ENCODE measurements at regions not wholly inside any gene's neighbourhood (a gene's known extent, or its start where the extent isn't known, plus 50 kb on each side); places are given as distances from the start of the nearest gene placed in this dataset.
"Not testable (repeated sequence)": the region's sequence is repeated elsewhere in the genome, so short reads cannot be mapped to it uniquely, and the experiment has no call there.

GRCh38 chr6:85961746-85962145 lies 319.1 kb upstream of the SYNCRIP start:
- peak overlapping the region in 1 of 6 donors; percentile 15 for H3K27ac Mint-ChIP-seq
- no peak for ATAC-seq (ENCODE audit: low read depth in 2 of 2)
- H3K9me3 Mint-ChIP-seq, result peaks cover 0 to 9% (median 6%) of the 10 kb centered on the region in 7 donors
- no peak for DNase-seq
- H3K4me1 Mint-ChIP-seq, result no peaks in the 10 kb centered on the region
- no peaks in the 10 kb centered on the region for H3K27me3 Mint-ChIP-seq
- no peak overlapping the region for H3K4me3 Mint-ChIP-seq
- no peaks in the 10 kb centered on the region for H3K36me3 Mint-ChIP-seq

GRCh38 chr6:85961125-85961524 lies 318.4 kb upstream of the SYNCRIP start:
- DNase-seq (no peak), ATAC-seq (ENCODE audit: low read depth in 2 of 2) (no peak)
- H3K36me3 Mint-ChIP-seq, result no peaks in the 10 kb centered on the region
- no peak overlapping the region for H3K4me3 Mint-ChIP-seq
- no peaks in the 10 kb centered on the region for H3K4me1 Mint-ChIP-seq
- peaks cover 0 to 9% (median 6%) of the 10 kb centered on the region in 7 donors for H3K9me3 Mint-ChIP-seq
- no peak overlapping the region for H3K27ac Mint-ChIP-seq
- H3K27me3 Mint-ChIP-seq, result no peaks in the 10 kb centered on the region

GRCh38 chr6:85948481-85948880 lies 305.8 kb upstream of the SYNCRIP start:
- Mint-ChIP-seq H3K27me3 (no peaks in the 10 kb centered on the region), H3K9me3 (peaks cover 9 to 21% (median 18%) of the 10 kb centered on the region in 7 donors), H3K36me3 (no peaks in the 10 kb centered on the region), H3K4me1 (no peaks in the 10 kb centered on the region), H3K27ac (no peak overlapping the region), H3K4me3 (no peak overlapping the region)
- DNase-seq (no peak), ATAC-seq (ENCODE audit: low read depth in 2 of 2) (no peak)

- Mint-ChIP-seq H3K36me3 (no peaks in the 10 kb centered on the region), H3K27me3 (no peaks in the 10 kb centered on the region), H3K9me3 (peaks cover 4 to 13% (median 5%) of the 10 kb centered on the region in 7 donors), H3K27ac (no peak overlapping the region), H3K4me1 (no peaks in the 10 kb centered on the region), H3K4me3 (no peak overlapping the region)
- no peak for DNase-seq
- ATAC-seq (ENCODE audit: low read depth in 2 of 2), result no peak
These were observed 302.9 kb upstream of the SYNCRIP start for GRCh38 chr6:85945459-85946185.

GRCh38 chr6:85944776-85945175 lies 302.1 kb upstream of the SYNCRIP start:
- Mint-ChIP-seq H3K9me3 (peaks cover 0 to 6% (median 3%) of the 10 kb centered on the region in 7 donors), H3K4me1 (no peaks in the 10 kb centered on the region), H3K36me3 (no peaks in the 10 kb centered on the region), H3K4me3 (no peak overlapping the region), H3K27ac (no peak overlapping the region), H3K27me3 (no peaks in the 10 kb centered on the region)
- ATAC-seq (ENCODE audit: low read depth in 2 of 2) (no peak), DNase-seq (no peak)

- no peak for ATAC-seq (ENCODE audit: low read depth in 2 of 2)
- DNase-seq, result no peak
- Mint-ChIP-seq H3K4me1 (no peaks in the 10 kb centered on the region), H3K36me3 (no peaks in the 10 kb centered on the region), H3K9me3 (peaks cover 0 to 10% (median 2%) of the 10 kb centered on the region in 7 donors), H3K27ac (no peak overlapping the region), H3K27me3 (no peaks in the 10 kb centered on the region), H3K4me3 (no peak overlapping the region)
These were observed 300.2 kb upstream of the SYNCRIP start for GRCh38 chr6:85942844-85943243.

- ATAC-seq (ENCODE audit: low read depth in 2 of 2) (no peak), DNase-seq (no peak)
- Mint-ChIP-seq H3K36me3 (no peaks in the 10 kb centered on the region), H3K27ac (no peak overlapping the region), H3K4me1 (no peaks in the 10 kb centered on the region), H3K9me3 (peaks cover 3 to 29% (median 12%) of the 10 kb centered on the region in 7 donors), H3K27me3 (no peaks in the 10 kb centered on the region), H3K4me3 (no peak overlapping the region)
These were observed 294.2 kb upstream of the SYNCRIP start for GRCh38 chr6:85936916-85937315.

- no peak for ATAC-seq (ENCODE audit: low read depth in 2 of 2)
- Mint-ChIP-seq H3K4me3 (no peak overlapping the region), H3K27ac (no peak overlapping the region), H3K9me3 (peaks cover 0 to 4% (median 1%) of the 10 kb centered on the region in 7 donors), H3K36me3 (no peaks in the 10 kb centered on the region), H3K27me3 (peaks cover 0 to 6% (median 3%) of the 10 kb centered on the region in 3 donors), H3K4me1 (no peaks in the 10 kb centered on the region)
- DNase-seq, result no peak
These were observed 280.3 kb upstream of the SYNCRIP start for GRCh38 chr6:85923013-85923430.

- Mint-ChIP-seq H3K4me3 (no peak overlapping the region), H3K27me3 (peaks cover 0 to 6% (median 0%) of the 10 kb centered on the region in 3 donors), H3K4me1 (no peaks in the 10 kb centered on the region), H3K27ac (no peak overlapping the region), H3K9me3 (peaks cover 0 to 3% (median 0%) of the 10 kb centered on the region in 7 donors), H3K36me3 (no peaks in the 10 kb centered on the region)
- ATAC-seq (ENCODE audit: low read depth in 2 of 2) (no peak), DNase-seq (no peak)
These were observed 278.1 kb upstream of the SYNCRIP start for GRCh38 chr6:85920782-85921181.

- ATAC-seq (ENCODE audit: low read depth in 2 of 2) (no peak), DNase-seq (no peak)
- Mint-ChIP-seq H3K27me3 (peaks cover 0 to 6% (median 0%) of the 10 kb centered on the region in 3 donors), H3K27ac (no peak overlapping the region), H3K4me3 (no peak overlapping the region), H3K36me3 (no peaks in the 10 kb centered on the region), H3K9me3 (peaks cover 0 to 2% (median 0%) of the 10 kb centered on the region in 7 donors), H3K4me1 (no peaks in the 10 kb centered on the region)
These were observed 274.8 kb upstream of the SYNCRIP start for GRCh38 chr6:85917522-85917921.

- H3K36me3 Mint-ChIP-seq, result no peaks in the 10 kb centered on the region
- no peak overlapping the region for H3K4me3 Mint-ChIP-seq
- no peaks in the 10 kb centered on the region for H3K4me1 Mint-ChIP-seq
- H3K27me3 Mint-ChIP-seq, result no peaks in the 10 kb centered on the region
- no peak overlapping the region for H3K27ac Mint-ChIP-seq
- DNase-seq, result no peak
- peaks cover 0 to 7% (median 3%) of the 10 kb centered on the region in 7 donors for H3K9me3 Mint-ChIP-seq
- no peak for ATAC-seq (ENCODE audit: low read depth in 2 of 2)
These were observed 270.3 kb upstream of the SYNCRIP start for GRCh38 chr6:85913001-85913400.

- no peak for DNase-seq
- ATAC-seq (ENCODE audit: low read depth in 2 of 2), result no peak
- no peak overlapping the region for H3K4me3 Mint-ChIP-seq
- H3K27me3 Mint-ChIP-seq, result no peaks in the 10 kb centered on the region
- no peak overlapping the region for H3K27ac Mint-ChIP-seq
- H3K9me3 Mint-ChIP-seq, result peaks cover 0 to 9% (median 5%) of the 10 kb centered on the region in 7 donors
- H3K36me3 Mint-ChIP-seq, result peaks cover 0 to 1% of the 10 kb centered on the region in 2 donors
- H3K4me1 Mint-ChIP-seq, result no peaks in the 10 kb centered on the region
These were observed 269.9 kb upstream of the SYNCRIP start for GRCh38 chr6:85912582-85912981.

GRCh38 chr6:85911067-85911466 lies 268.4 kb upstream of the SYNCRIP start:
- H3K4me3 Mint-ChIP-seq, result no peak overlapping the region
- peaks cover 2 to 17% (median 8%) of the 10 kb centered on the region in 7 donors for H3K9me3 Mint-ChIP-seq
- H3K36me3 Mint-ChIP-seq, result peaks cover 0 to 5% of the 10 kb centered on the region in 2 donors
- H3K27ac Mint-ChIP-seq, result no peak overlapping the region
- ATAC-seq (ENCODE audit: low read depth in 2 of 2), result no peak
- DNase-seq, result no peak
- no peaks in the 10 kb centered on the region for H3K27me3 Mint-ChIP-seq
- no peaks in the 10 kb centered on the region for H3K4me1 Mint-ChIP-seq

- ATAC-seq (ENCODE audit: low read depth in 2 of 2); H3K4me1 Mint-ChIP-seq; H3K27ac Mint-ChIP-seq; H3K36me3 Mint-ChIP-seq; H3K4me3 Mint-ChIP-seq; DNase-seq; H3K27me3 Mint-ChIP-seq: not testable (repeated sequence)
- peaks cover 2 to 17% (median 9%) of the 10 kb centered on the region in 7 donors for H3K9me3 Mint-ChIP-seq
These were observed 265.4 kb upstream of the SYNCRIP start for GRCh38 chr6:85908120-85908519.
